ENCODE measurements at regions not wholly inside any gene's neighbourhood (a gene's known extent, or its start where the extent isn't known, plus 50 kb on each side); places are given as distances from the start of the nearest gene placed in this dataset.
"Not testable (repeated sequence)": the region's sequence is repeated elsewhere in the genome, so short reads cannot be mapped to it uniquely, and the experiment has no call there.

GRCh38 chr15:95202569-95203349, 971.4 kb downstream of the MCTP2 start:
- no peak for DNase-seq
- TF ChIP-seq CTCF (IDR thresholded peaks at IDR 0.05; ENCODE audit: low read depth, low read length), result no peak
- H3K36me3 ChIP-seq, result no peaks in the 10 kb centered on the region
- H3K9me3 ChIP-seq, result no peaks in the 10 kb centered on the region
- no peaks in the 10 kb centered on the region for H3K4me1 ChIP-seq
- H3K4me3 ChIP-seq (ENCODE audit: low read depth, low read length), result no peak overlapping the region
- no peaks in the 10 kb centered on the region for H3K27me3 ChIP-seq

GRCh38 chr15:95205077-95205476, 973.7 kb downstream of the MCTP2 start:
- H3K27me3 ChIP-seq, result no peaks in the 10 kb centered on the region
- H3K4me3 ChIP-seq (ENCODE audit: low read depth, low read length), result no peak overlapping the region
- TF ChIP-seq CTCF (IDR thresholded peaks at IDR 0.05; ENCODE audit: low read depth, low read length), result no peak
- no peaks in the 10 kb centered on the region for H3K9me3 ChIP-seq
- no peaks in the 10 kb centered on the region for H3K36me3 ChIP-seq
- H3K4me1 ChIP-seq, result no peaks in the 10 kb centered on the region
- no peak for DNase-seq

GRCh38 chr15:95205830-95206229, 974.5 kb downstream of the MCTP2 start:
- not testable (repeated sequence) for H3K4me1 ChIP-seq; H3K27me3 ChIP-seq; H3K9me3 ChIP-seq; DNase-seq; H3K36me3 ChIP-seq; H3K4me3 ChIP-seq (ENCODE audit: low read depth, low read length)

- H3K27me3 ChIP-seq, result no peaks in the 10 kb centered on the region
- TF ChIP-seq CTCF (IDR thresholded peaks at IDR 0.05; ENCODE audit: low read depth, low read length), result no peak
- no peaks in the 10 kb centered on the region for H3K36me3 ChIP-seq
- no peaks in the 10 kb centered on the region for H3K4me1 ChIP-seq
- no peak overlapping the region for H3K4me3 ChIP-seq (ENCODE audit: low read depth, low read length)
- DNase-seq, result no peak
- H3K9me3 ChIP-seq, result no peaks in the 10 kb centered on the region
These were observed 976.7 kb downstream of the MCTP2 start for GRCh38 chr15:95208071-95208470.

GRCh38 chr15:95208988-95209387, 977.6 kb downstream of the MCTP2 start:
- DNase-seq, result no peak
- Histone ChIP-seq H3K36me3 (no peaks in the 10 kb centered on the region), H3K4me3 (ENCODE audit: low read depth, low read length) (no peak overlapping the region), H3K4me1 (no peaks in the 10 kb centered on the region), H3K9me3 (no peaks in the 10 kb centered on the region), H3K27me3 (no peaks in the 10 kb centered on the region)
- TF ChIP-seq CTCF (IDR thresholded peaks at IDR 0.05; ENCODE audit: low read depth, low read length), result no peak

GRCh38 chr15:95210436-95210981, 979.1 kb downstream of the MCTP2 start:
- Histone ChIP-seq H3K9me3 (no peaks in the 10 kb centered on the region), H3K4me1 (no peaks in the 10 kb centered on the region), H3K36me3 (no peaks in the 10 kb centered on the region), H3K4me3 (ENCODE audit: low read depth, low read length) (no peak overlapping the region), H3K27me3 (no peaks in the 10 kb centered on the region)
- no peak for DNase-seq
- no peak for TF ChIP-seq CTCF (IDR thresholded peaks at IDR 0.05; ENCODE audit: low read depth, low read length)
